Right atrium auricular region (tissue), 2 donors: ENCODE measurements at regions not wholly inside any gene's neighbourhood (a gene's known extent, or its start where the extent isn't known, plus 50 kb on each side); places are given as distances from the start of the nearest gene placed in this dataset.

Experiments
- DNase-seq: peaks from one replicate; pipeline ENCODE4 v3.0.0-alpha.2; 2019; ENCODE audit warnings: low spot score
- H3K27ac ChIP-seq, 2 donors: fragments of 200-600 bp; sonication (generic); 1 replicate in 1 of 2; 2 replicates in 1 of 2; pipeline ENCODE4 v1.5.1; 2016 to 2019
- H3K27me3 ChIP-seq, 2 donors: fragments of 200-600 bp; sonication (generic); one replicate each; pipeline versions ENCODE4 v1.5.1 to v1.6.0; 2017 to 2019
- H3K36me3 ChIP-seq: fragments of 200-600 bp; sonication (generic); one replicate; pipeline ENCODE4 v1.5.1; 2016
- H3K4me1 ChIP-seq, 2 donors: fragments of 200-600 bp; sonication (generic); one replicate each; pipeline versions ENCODE4 v1.5.1 to v1.6.0; 2017 to 2019
- H3K4me3 ChIP-seq, 2 donors: fragments of 200-600 bp; sonication (generic); 1 replicate in 1 of 2; 2 replicates in 1 of 2; pipeline ENCODE4 v1.5.1; 2017 to 2019; ENCODE audit warnings: mild to moderate bottlenecking in 1 of 2, moderate library complexity in 1 of 2
- H3K9me3 ChIP-seq, 2 donors: fragments of 200-600 bp; sonication (generic); one replicate each; pipeline ENCODE4 v1.5.1; 2019
- CTCF ChIP-seq, 2 donors: fragments of 200-600 bp; sonication (generic); IDR thresholded peaks; one replicate each; pipeline ENCODE4 v1.5.1; 2019; ENCODE audit warnings: antibody characterized with exemption in 2 of 2

DNA sequence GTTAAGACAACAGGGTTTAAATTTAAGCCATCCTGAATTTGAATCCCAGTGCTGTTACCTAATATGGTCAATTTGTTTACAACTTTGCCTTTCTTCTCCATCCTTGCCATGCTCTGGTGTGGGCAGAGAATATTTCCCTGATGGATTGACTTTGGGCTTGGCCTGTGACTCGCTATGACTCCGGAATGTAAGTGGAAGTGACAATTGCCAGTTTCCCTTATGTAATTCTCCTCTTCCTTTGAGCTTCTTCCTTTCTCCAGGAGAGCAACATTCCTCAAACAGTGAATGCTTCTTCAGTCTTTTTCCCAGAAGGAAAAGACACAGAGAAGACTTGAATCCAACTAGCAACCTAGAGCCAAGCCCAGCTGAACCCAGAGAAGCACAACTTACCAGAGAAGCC, 159.1 kb downstream of the LURAP1L start:
- no peaks in the 10 kb centered on the region for H3K9me3 ChIP-seq
- no peak overlapping the region for H3K27ac ChIP-seq
- DNase-seq = no peak
- no peaks in the 10 kb centered on the region for H3K27me3 ChIP-seq
- no peak overlapping the region for H3K4me3 ChIP-seq
- H3K36me3 ChIP-seq = no peaks in the 10 kb centered on the region
- peaks cover 0 to 4% of the 10 kb centered on the region in 2 donors for H3K4me1 ChIP-seq
- no peak for TF ChIP-seq CTCF (IDR thresholded peaks at IDR 0.05)

GRCh38 chr9:12934545-12935272, 159.9 kb downstream of the LURAP1L start:
- peaks cover 0 to 4% of the 10 kb centered on the region in 2 donors for H3K4me1 ChIP-seq
- no peak overlapping the region for H3K4me3 ChIP-seq
- no peaks in the 10 kb centered on the region for H3K27me3 ChIP-seq
- H3K9me3 ChIP-seq = no peaks in the 10 kb centered on the region
- H3K27ac ChIP-seq = no peak overlapping the region
- DNase-seq = no peak
- no peaks in the 10 kb centered on the region for H3K36me3 ChIP-seq
- TF ChIP-seq CTCF (IDR thresholded peaks at IDR 0.05) = no peak

GRCh38 chr9:12935714-12936113, 160.9 kb downstream of the LURAP1L start:
- H3K9me3 ChIP-seq = no peaks in the 10 kb centered on the region
- no peak overlapping the region for H3K27ac ChIP-seq
- no peaks in the 10 kb centered on the region for H3K27me3 ChIP-seq
- no peak overlapping the region for H3K4me3 ChIP-seq
- DNase-seq = no peak
- no peak for TF ChIP-seq CTCF (IDR thresholded peaks at IDR 0.05)
- peaks cover 0 to 4% of the 10 kb centered on the region in 2 donors for H3K4me1 ChIP-seq
- no peaks in the 10 kb centered on the region for H3K36me3 ChIP-seq

DNA sequence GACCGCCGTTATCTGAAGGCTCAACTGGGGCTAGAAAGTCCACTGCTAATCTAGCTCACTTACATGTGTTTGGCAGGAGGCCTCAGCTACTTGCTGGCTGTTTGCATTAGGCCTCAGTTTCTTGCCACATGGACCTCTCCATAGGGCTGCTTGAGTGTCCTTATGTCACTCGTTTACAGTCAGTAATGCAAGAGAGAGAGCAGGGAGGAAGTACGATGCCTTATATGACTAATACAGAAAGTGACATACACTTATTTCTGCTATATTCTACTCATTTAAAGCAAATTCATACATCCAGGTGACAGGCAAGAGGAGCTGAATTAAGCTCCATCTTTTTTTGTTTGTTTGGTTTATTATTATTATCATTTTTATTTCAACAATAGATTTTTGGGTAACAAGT, 179.6 kb downstream of the LURAP1L start:
- Histone ChIP-seq H3K36me3 (no peaks in the 10 kb centered on the region), H3K27me3 (no peaks in the 10 kb centered on the region), H3K4me1 (no peaks in the 10 kb centered on the region), H3K27ac (no peak overlapping the region), H3K9me3 (peaks cover 0 to 17% of the 10 kb centered on the region in 2 donors), H3K4me3 (no peak overlapping the region)
- TF ChIP-seq CTCF (IDR thresholded peaks at IDR 0.05) = no peak
- DNase-seq = no peak

GRCh38 chr9:12955510-12956163, 180.8 kb downstream of the LURAP1L start:
- Histone ChIP-seq H3K27ac (no peak overlapping the region), H3K4me1 (no peaks in the 10 kb centered on the region), H3K36me3 (no peaks in the 10 kb centered on the region), H3K9me3 (peaks cover 0 to 17% of the 10 kb centered on the region in 2 donors), H3K4me3 (no peak overlapping the region), H3K27me3 (no peaks in the 10 kb centered on the region)
- TF ChIP-seq CTCF (IDR thresholded peaks at IDR 0.05) = no peak
- DNase-seq = no peak
